AG04450 (cell line): ENCODE measurements at regions not wholly inside any gene's neighbourhood (a gene's known extent, or its start where the extent isn't known, plus 50 kb on each side); places are given as distances from the start of the nearest gene placed in this dataset.

Experiments used
- CTCF ChIA-PET: fragments of 300-600, 350-600 bp; formaldehyde crosslinking; extraction: SDS; loops from one replicate; lab custom pipeline; 2022; ENCODE audit warnings: antibody characterized with exemption, inconsistent platforms; lab: Charles Lee
- POLR2A ChIA-PET: fragments of 350-600 bp; formaldehyde crosslinking; extraction: SDS; loops from one replicate; lab custom pipeline; 2021; ENCODE audit warnings: antibody characterized with exemption, inconsistent platforms; lab: Yijun Ruan, JAX
- DNase-seq: peaks from one replicate; pipeline ENCODE4 v3.0.0-alpha.2; 2011; ENCODE audit warnings: low read depth, low spot score
- H3K27ac ChIP-seq: one replicate; pipeline ENCODE4 v1.5.1; 2012; ENCODE audit warnings: low read depth, low read length, control low read depth
- H3K27me3 ChIP-seq: one replicate; pipeline ENCODE4 v1.6.0; 2012; ENCODE audit warnings: low read length; ENCODE audit not compliant: control insufficient read depth, insufficient read depth
- H3K4me3 ChIP-seq: 2 replicates; pipeline ENCODE4 v1.5.1; 2011; ENCODE audit warnings: mild to moderate bottlenecking, low read depth, low read length, control low read depth
- H3K9me3 ChIP-seq: 2 replicates; pipeline ENCODE4 v1.5.1; 2012; ENCODE audit warnings: low read length; ENCODE audit not compliant: control insufficient read depth, insufficient read depth
- CTCF ChIP-seq: IDR thresholded peaks from 2 replicates; pipeline ENCODE4 v1.5.1; 2011; ENCODE audit warnings: low read depth, low read length, control low read depth, inconsistent platforms

- Histone ChIP-seq H3K4me3 (no peak overlapping the region), H3K27ac (no peak overlapping the region), H3K27me3 (peaks cover 36% of the 10 kb centered on the region), H3K9me3 (peaks cover 4% of the 10 kb centered on the region; the same call in 1 of the 2 replicates)
- ChIA-PET CTCF (interaction anchor here (1.0 kb wide), 1 partner anchor 95 kb away, joined by 3 read pairs; no protein-coding TSS in a partner anchor), POLR2A (no interaction called here)
- DNase-seq, result no peak
- no peak for TF ChIP-seq CTCF
These were observed 99.4 kb upstream of the PKDCC start for GRCh38 chr2:41948397-41948763.

- CTCF ChIA-PET, result no interaction called here
- TF ChIP-seq CTCF, result no peak
- no peak overlapping the region for H3K4me3 ChIP-seq
- peaks cover 31% of the 10 kb centered on the region for H3K27me3 ChIP-seq
- no peak for DNase-seq
- POLR2A ChIA-PET, result no interaction called here
- H3K27ac ChIP-seq, result no peak overlapping the region
- peaks cover 4% of the 10 kb centered on the region; the same call in 1 of the 2 replicates for H3K9me3 ChIP-seq
These were observed 98.5 kb upstream of the PKDCC start for GRCh38 chr2:41949091-41949882.

- H3K4me3 ChIP-seq, result no peak overlapping the region
- peaks cover 4% of the 10 kb centered on the region; the same call in 1 of the 2 replicates for H3K9me3 ChIP-seq
- ChIA-PET POLR2A (no interaction called here), CTCF (no interaction called here)
- peaks cover 23% of the 10 kb centered on the region for H3K27me3 ChIP-seq
- no peak for TF ChIP-seq CTCF
- DNase-seq, result no peak
- no peak overlapping the region for H3K27ac ChIP-seq
These were observed 97.7 kb upstream of the PKDCC start for GRCh38 chr2:41949883-41950665.

GRCh38 chr2:41950666-41950960 is 97.2 kb upstream of the PKDCC start:
- no peak for DNase-seq
- Histone ChIP-seq H3K27me3 (peaks cover 21% of the 10 kb centered on the region), H3K4me3 (no peak overlapping the region), H3K9me3 (no peaks in the 10 kb centered on the region; the same call in 1 of the 2 replicates), H3K27ac (no peak overlapping the region)
- TF ChIP-seq CTCF, result no peak
- CTCF ChIA-PET, result no interaction called here
- POLR2A ChIA-PET, result no interaction called here
